Fibroblast of villous mesenchyme (primary cell): ENCODE measurements at regions not wholly inside any gene's neighbourhood (a gene's known extent, or its start where the extent isn't known, plus 50 kb on each side); places are given as distances from the start of the nearest gene placed in this dataset.

Source experiments
- DNase-seq: peaks from one replicate; pipeline ENCODE4 v3.0.0-alpha.2; 2010; ENCODE audit warnings: low read depth
- H3K4me3 ChIP-seq: 2 replicates; pipeline ENCODE4 v1.5.1; 2011; ENCODE audit warnings: low read depth, mild to moderate bottlenecking, low read length
- CTCF ChIP-seq: IDR thresholded peaks from 2 replicates; pipeline ENCODE4 v1.5.1; 2012; ENCODE audit warnings: low read depth, mild to moderate bottlenecking, low read length; ENCODE audit not compliant: insufficient read depth

- no peak overlapping the region for H3K4me3 ChIP-seq
- DNase-seq = no peak
- TF ChIP-seq CTCF = no peak
These were observed 346.5 kb downstream of the TNS1 start for GRCh38 chr2:217656316-217656715.

GRCh38 chr2:217655651-217656050 lies 347.1 kb downstream of the TNS1 start:
- no peak for TF ChIP-seq CTCF
- no peak for DNase-seq
- no peak overlapping the region for H3K4me3 ChIP-seq

- DNase-seq = no peak
- TF ChIP-seq CTCF = no peak
These were observed 348.6 kb downstream of the TNS1 start for GRCh38 chr2:217654168-217654567.

GRCh38 chr2:217652761-217653639 lies 349.8 kb downstream of the TNS1 start:
- H3K4me3 ChIP-seq = no peak overlapping the region
- peak; percentile 19 for TF ChIP-seq CTCF
- peak; percentile 95 for DNase-seq

More at GRCh38 chr2:217654168-217654567, 348.6 kb downstream of the TNS1 start:
- no peak overlapping the region for H3K4me3 ChIP-seq

GRCh38 chr2:217650716-217651360 lies 352.0 kb downstream of the TNS1 start:
- DNase-seq = peak; percentile 75
- H3K4me3 ChIP-seq = no peak overlapping the region

GRCh38 chr2:217650229-217650628 lies 352.6 kb downstream of the TNS1 start:
- TF ChIP-seq CTCF = no peak
- no peak for DNase-seq
- H3K4me3 ChIP-seq = no peak overlapping the region

More at GRCh38 chr2:217650716-217651360, 352.0 kb downstream of the TNS1 start:
- peak; percentile 89 for TF ChIP-seq CTCF
